Lung (tissue), 11 donors: ENCODE measurements at regions not wholly inside any gene's neighbourhood (a gene's known extent, or its start where the extent isn't known, plus 50 kb on each side); places are given as distances from the start of the nearest gene placed in this dataset.

Source experiments
- ATAC-seq: fragments of 200-7000 bp; cut with Tn5 transposase; one replicate; pipeline ENCODE4 v1.9.1; 2020; ENCODE audit warnings: moderate number of reproducible peaks; ENCODE audit not compliant: insufficient read depth, low FRiP score
- DNase-seq, 3 donors: peaks; one replicate each; pipeline ENCODE4 v3.0.0-alpha.2; 2013 to 2017
- H3K27ac ChIP-seq, 2 donors: one replicate each; pipeline ENCODE4 v1.5.1; 2013; ENCODE audit warnings: mild to moderate bottlenecking in 2 of 2, moderate library complexity in 2 of 2, control low read depth in 1 of 2, inconsistent platforms in 1 of 2, low read depth in 1 of 2, low read length in 1 of 2
- H3K27me3 ChIP-seq, 3 donors: one replicate each; pipeline ENCODE4 v1.5.1; 2013; ENCODE audit warnings: low read length in 2 of 3; ENCODE audit not compliant: control insufficient read depth in 3 of 3, insufficient read depth in 3 of 3
- H3K36me3 ChIP-seq, 4 donors: one replicate each; pipeline ENCODE4 v1.5.1; 2013; ENCODE audit warnings: low read length in 4 of 4, mild to moderate bottlenecking in 1 of 4, moderate library complexity in 1 of 4; ENCODE audit not compliant: control insufficient read depth in 4 of 4, insufficient read depth in 4 of 4
- H3K4me1 ChIP-seq, 5 donors: one replicate each; pipeline ENCODE4 v1.5.1; 2013; ENCODE audit warnings: low read length in 5 of 5, mild to moderate bottlenecking in 2 of 5, moderate library complexity in 1 of 5; ENCODE audit not compliant: control insufficient read depth in 5 of 5, insufficient read depth in 5 of 5
- H3K4me3 ChIP-seq: one replicate; pipeline ENCODE4 v1.5.1; 2013; ENCODE audit warnings: mild to moderate bottlenecking, control low read depth, moderate library complexity
- H3K9ac ChIP-seq, 2 donors: one replicate each; pipeline ENCODE4 v1.5.1; 2013; ENCODE audit warnings: low read length in 2 of 2, control low read depth in 1 of 2; ENCODE audit not compliant: insufficient read depth in 1 of 2
- H3K9me3 ChIP-seq, 4 donors: one replicate each; pipeline ENCODE4 v1.5.1; 2013; ENCODE audit warnings: low read length in 3 of 4, mild to moderate bottlenecking in 1 of 4, moderate library complexity in 1 of 4; ENCODE audit not compliant: control insufficient read depth in 4 of 4, insufficient read depth in 3 of 4
- CTCF ChIP-seq: IDR thresholded peaks from 2 replicates; pipeline ENCODE4 v1.5.1; 2012; ENCODE audit warnings: mild to moderate bottlenecking; ENCODE audit errors: control extremely low read depth, extremely low read depth
- WGBS, 2 donors: extraction: QIAGEN DNeasy Blood & Tissue Kit; methylation state at CpG; one replicate each; pipeline ENCODE4 v1.1.7; 2013; 5-methylcytosine and 5-hydroxymethylcytosine counted together
- donor health status: control.
- donor health status: control.
- donor health status: Bipolar disorder and iron deficiency.
- donor health status: healthy.
- donor health status: DM: yes; HTN: yes; CAD: no.

DNA sequence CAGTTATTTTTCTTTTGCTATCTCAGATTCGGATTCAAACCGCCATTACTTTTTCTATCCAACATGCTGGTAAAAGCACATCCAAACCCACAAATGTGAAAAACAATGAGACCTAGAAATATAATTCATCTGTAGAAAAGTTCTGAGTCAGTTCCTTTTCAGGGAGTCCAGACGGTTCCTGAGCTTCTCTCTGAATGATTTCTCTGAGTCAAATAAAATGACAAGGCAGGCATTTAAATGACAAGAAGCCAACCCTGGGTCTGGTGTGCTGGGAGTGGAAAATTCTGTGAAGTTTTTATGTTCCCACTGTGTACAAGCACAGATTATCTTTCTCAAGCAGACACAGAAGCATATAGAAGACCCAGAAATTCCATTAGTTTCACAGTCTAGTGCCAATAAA is 96.3 kb upstream of the ANKRD1 start:
- H3K9me3 ChIP-seq = peaks cover 0 to under 1% (median 0%) of the 10 kb centered on the region in 4 donors
- H3K27me3 ChIP-seq = no peaks in the 10 kb centered on the region
- no peak overlapping the region for H3K4me3 ChIP-seq
- DNase-seq = no peak
- TF ChIP-seq CTCF = no peak
- no peaks in the 10 kb centered on the region for H3K36me3 ChIP-seq
- 66 to 70% methylated on average over 3 of the region's 3 CpGs for WGBS, 2 donors
- no peak overlapping the region for H3K27ac ChIP-seq
- H3K9ac ChIP-seq = no peak overlapping the region
- ATAC-seq = no peak
- H3K4me1 ChIP-seq = no peaks in the 10 kb centered on the region

DNA sequence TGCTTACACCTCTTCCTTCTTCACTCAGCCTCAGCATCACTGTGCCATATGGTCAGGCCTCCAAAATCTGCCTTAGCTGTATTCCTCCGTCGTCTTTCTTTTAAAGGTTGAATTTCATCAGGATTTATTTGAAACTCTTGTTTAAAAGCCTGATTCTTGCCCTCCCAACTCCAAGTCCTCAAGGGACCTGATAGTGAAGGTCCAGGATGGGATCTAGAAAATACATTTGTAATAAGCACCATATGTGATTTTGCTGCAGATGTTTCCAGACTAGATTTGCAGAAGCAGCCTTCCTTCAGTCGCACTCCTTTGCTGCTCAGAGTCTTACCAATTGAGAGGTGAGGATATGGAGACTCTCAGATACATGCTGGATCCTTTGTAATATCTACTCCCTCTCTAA is 101.0 kb upstream of the ANKRD1 start:
- no peak for DNase-seq
- no peak for TF ChIP-seq CTCF
- no peak for ATAC-seq
- no peak overlapping the region for H3K27ac ChIP-seq
- H3K9ac ChIP-seq = no peak overlapping the region
- H3K9me3 ChIP-seq = no peaks in the 10 kb centered on the region
- H3K36me3 ChIP-seq = no peaks in the 10 kb centered on the region
- peaks cover 2 to 25% (median 12%) of the 10 kb centered on the region in 5 donors for H3K4me1 ChIP-seq
- H3K4me3 ChIP-seq = no peak overlapping the region
- no peaks in the 10 kb centered on the region for H3K27me3 ChIP-seq
- 92 to 93% methylated on average over 3 of the region's 3 CpGs for WGBS, 2 donors

- 82 to 88% methylated on average over 2 of the region's 2 CpGs for WGBS, 2 donors
- no peak overlapping the region for H3K9ac ChIP-seq
Measured at GRCh38 chr10:91022390-91022789, 101.5 kb upstream of the ANKRD1 start.

More at GRCh38 chr10:91022390-91022789, 101.5 kb upstream of the ANKRD1 start:
- Histone ChIP-seq H3K4me1 (peaks cover 2 to 25% (median 12%) of the 10 kb centered on the region in 5 donors), H3K27me3 (no peaks in the 10 kb centered on the region), H3K4me3 (no peak overlapping the region), H3K27ac (peak overlapping the region in 1 of 2 donors; percentile 74), H3K36me3 (no peaks in the 10 kb centered on the region), H3K9me3 (no peaks in the 10 kb centered on the region)
- TF ChIP-seq CTCF = no peak
- no peak for DNase-seq
- no peak for ATAC-seq
